Fibroblast of lung (primary cell): ENCODE measurements at regions not wholly inside any gene's neighbourhood (a gene's known extent, or its start where the extent isn't known, plus 50 kb on each side); places are given as distances from the start of the nearest gene placed in this dataset.
"Not testable (repeated sequence)": the region's sequence is repeated elsewhere in the genome, so short reads cannot be mapped to it uniquely, and the experiment has no call there.

ENCODE experiments used
- DNase-seq, 2 donors: peaks; one replicate each; pipeline versions ENCODE4 v3.0.0 to v3.0.0-alpha.2; 2010; ENCODE audit warnings: low read depth in 2 of 2
- H2AFZ ChIP-seq: 2 replicates; pipeline ENCODE4 v1.5.1; 2012; ENCODE audit warnings: low read length, control low read depth, inconsistent platforms
- H3K27ac ChIP-seq: 2 replicates; pipeline ENCODE4 v1.5.1; 2011; ENCODE audit warnings: low read length, control low read depth; ENCODE audit not compliant: insufficient read depth
- H3K27me3 ChIP-seq: 2 replicates; pipeline ENCODE4 v1.5.1; 2011; ENCODE audit warnings: mild to moderate bottlenecking, low read length; ENCODE audit not compliant: control insufficient read depth, insufficient read depth
- H3K36me3 ChIP-seq: 2 replicates; pipeline ENCODE4 v1.5.1; 2011; ENCODE audit warnings: low read length; ENCODE audit not compliant: control insufficient read depth, insufficient read depth
- H3K4me1 ChIP-seq: 2 replicates; pipeline ENCODE4 v1.5.1; 2011; ENCODE audit warnings: low read length; ENCODE audit not compliant: control insufficient read depth, insufficient read depth; ENCODE audit errors: extremely low read depth
- H3K4me2 ChIP-seq: 2 replicates; pipeline ENCODE4 v1.5.1; 2011; ENCODE audit warnings: low read length, control low read depth; ENCODE audit not compliant: insufficient read depth; ENCODE audit errors: extremely low read depth
- H3K4me3 ChIP-seq, 4 experiments: fragments of 200-600 bp in 1 of 4; sonication (generic) in 1 of 4; replicated peaks in 1 of 4; 2 replicates each; pipeline ENCODE4 v1.5.1; 2011 to 2016; ENCODE audit warnings: low read length in 4 of 4, low read depth in 3 of 4, mild to moderate bottlenecking in 3 of 4, control low read depth in 2 of 4, inconsistent platforms in 1 of 4, mixed read lengths in 1 of 4; ENCODE audit not compliant: insufficient read depth in 1 of 4; ENCODE audit errors: control extremely low read depth in 1 of 4
- H3K79me2 ChIP-seq: 2 replicates; pipeline ENCODE4 v1.5.1; 2012; ENCODE audit warnings: mild to moderate bottlenecking, low read length, inconsistent platforms; ENCODE audit not compliant: control insufficient read depth, insufficient read depth
- H3K9ac ChIP-seq: 2 replicates; pipeline ENCODE4 v1.5.1; 2011; ENCODE audit warnings: mild to moderate bottlenecking, low read length, control low read depth; ENCODE audit not compliant: insufficient read depth
- H3K9me3 ChIP-seq: 2 replicates; pipeline ENCODE4 v1.5.1; 2012; ENCODE audit warnings: low read depth, low read length; ENCODE audit not compliant: control insufficient read depth, insufficient read depth
- H4K20me1 ChIP-seq: 2 replicates; pipeline ENCODE4 v1.5.1; 2011; ENCODE audit warnings: low read length; ENCODE audit not compliant: control insufficient read depth, insufficient read depth; ENCODE audit errors: extremely low read depth
- EZH2 ChIP-seq: IDR thresholded peaks from 2 replicates; pipeline ENCODE4 v1.5.1; 2012; ENCODE audit warnings: low read length, control low read depth, mild to moderate bottlenecking; ENCODE audit errors: missing control alignments
- TF ChIP-seq, protein P1 (sequence below), 2 donors: IDR thresholded peaks in 1 of 2; conservative IDR thresholded peaks in 1 of 2; 1 replicate in 1 of 2; 2 replicates in 1 of 2; pipeline ENCODE4 v1.5.1; 2011 to 2012; ENCODE audit warnings: low read length in 2 of 2, control low read depth in 1 of 2, inconsistent platforms in 1 of 2, low read depth in 1 of 2, mild to moderate bottlenecking in 1 of 2

DNA sequence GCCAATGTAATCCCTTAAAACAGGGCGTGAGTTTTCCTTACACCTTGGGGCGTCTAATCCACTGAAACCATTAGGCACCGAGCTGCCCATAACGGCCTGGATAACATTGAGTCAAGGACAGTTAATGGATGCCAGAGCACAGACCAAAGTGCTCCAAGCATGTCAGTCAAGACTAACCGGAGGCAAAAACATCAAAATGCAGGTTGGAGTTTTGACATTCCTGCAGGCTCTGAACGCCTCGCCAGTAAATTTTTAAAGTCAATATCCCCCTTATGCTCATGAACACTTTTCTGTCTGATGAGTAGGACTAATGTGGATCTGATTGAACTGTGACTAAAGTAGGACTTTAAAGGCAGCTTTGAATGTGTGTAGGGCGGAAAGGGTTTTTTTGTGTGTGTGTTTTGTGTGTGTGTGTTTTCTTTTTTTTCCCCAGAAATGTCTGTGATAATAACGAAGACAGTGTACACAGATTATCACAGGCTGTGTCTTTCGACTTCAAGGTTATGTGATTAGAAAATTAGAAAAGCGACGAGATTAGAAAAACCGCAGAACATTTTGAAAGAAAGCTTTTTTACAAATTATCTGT lies 194.2 kb upstream of the PROX1 start:
- Histone ChIP-seq H2AFZ (no peak overlapping the region), H3K9me3 (no peaks in the 10 kb centered on the region), H3K36me3 (no peaks in the 10 kb centered on the region), H3K27ac (no peak overlapping the region), H3K4me3 (no peak overlapping the region), H3K4me1 (no peaks in the 10 kb centered on the region), H3K4me2 (no peak overlapping the region), H3K27me3 (no peaks in the 10 kb centered on the region), H4K20me1 (no peaks in the 10 kb centered on the region), H3K79me2 (no peaks in the 10 kb centered on the region), H3K9ac (no peak overlapping the region)
- TF ChIP-seq, protein P1, sequence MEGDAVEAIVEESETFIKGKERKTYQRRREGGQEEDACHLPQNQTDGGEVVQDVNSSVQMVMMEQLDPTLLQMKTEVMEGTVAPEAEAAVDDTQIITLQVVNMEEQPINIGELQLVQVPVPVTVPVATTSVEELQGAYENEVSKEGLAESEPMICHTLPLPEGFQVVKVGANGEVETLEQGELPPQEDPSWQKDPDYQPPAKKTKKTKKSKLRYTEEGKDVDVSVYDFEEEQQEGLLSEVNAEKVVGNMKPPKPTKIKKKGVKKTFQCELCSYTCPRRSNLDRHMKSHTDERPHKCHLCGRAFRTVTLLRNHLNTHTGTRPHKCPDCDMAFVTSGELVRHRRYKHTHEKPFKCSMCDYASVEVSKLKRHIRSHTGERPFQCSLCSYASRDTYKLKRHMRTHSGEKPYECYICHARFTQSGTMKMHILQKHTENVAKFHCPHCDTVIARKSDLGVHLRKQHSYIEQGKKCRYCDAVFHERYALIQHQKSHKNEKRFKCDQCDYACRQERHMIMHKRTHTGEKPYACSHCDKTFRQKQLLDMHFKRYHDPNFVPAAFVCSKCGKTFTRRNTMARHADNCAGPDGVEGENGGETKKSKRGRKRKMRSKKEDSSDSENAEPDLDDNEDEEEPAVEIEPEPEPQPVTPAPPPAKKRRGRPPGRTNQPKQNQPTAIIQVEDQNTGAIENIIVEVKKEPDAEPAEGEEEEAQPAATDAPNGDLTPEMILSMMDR (conservative IDR thresholded peaks at IDR 0.05 in 1 of 2, IDR thresholded peaks at IDR 0.05 in 1 of 2; ENCODE audit: low read depth in 1 of 2, low read length in 2 of 2): no peak
- no peak for DNase-seq

DNA sequence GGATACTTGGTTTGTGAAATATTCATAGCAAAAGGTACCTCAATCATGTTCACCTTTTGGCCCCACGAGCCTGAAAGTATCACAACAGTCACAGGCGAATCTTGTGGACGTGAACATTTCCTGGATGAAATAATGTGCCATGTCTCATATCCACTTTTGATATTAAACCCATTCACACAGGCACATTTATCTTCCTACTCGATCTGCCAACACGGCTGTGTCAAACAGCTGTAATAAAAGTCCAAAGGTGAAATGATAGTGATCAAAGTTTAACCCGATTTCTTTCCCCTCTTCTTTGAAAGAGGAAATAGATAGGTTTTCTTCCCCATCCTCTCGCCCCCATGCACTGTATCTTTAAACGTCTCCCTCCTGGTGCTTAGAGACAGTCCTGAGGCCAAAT lies 191.2 kb upstream of the PROX1 start:
- DNase-seq: no peak

DNA sequence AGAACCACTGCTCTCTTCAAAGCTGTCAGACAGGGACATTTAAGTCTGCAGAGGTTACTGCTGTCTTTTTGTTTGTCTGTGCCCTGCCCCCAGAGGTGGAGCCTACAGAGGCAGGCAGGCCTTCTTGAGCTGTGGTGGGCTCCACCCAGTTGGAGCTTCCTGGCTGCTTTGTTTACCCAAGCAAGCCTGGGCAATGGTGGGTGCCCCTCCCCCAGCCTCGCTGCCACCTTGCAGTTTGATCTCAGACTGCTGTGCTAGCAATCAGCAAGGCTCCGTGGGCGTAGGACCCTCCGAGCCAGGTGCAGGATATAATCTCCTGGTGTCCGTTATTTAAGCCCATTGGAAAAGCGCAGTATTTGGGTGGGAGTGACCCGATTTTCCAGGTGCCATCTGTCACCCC lies 179.5 kb upstream of the PROX1 start:
- not testable (repeated sequence) for H3K9me3 ChIP-seq, DNase-seq, H3K4me1 ChIP-seq, H4K20me1 ChIP-seq, H3K4me2 ChIP-seq, H3K27me3 ChIP-seq, H3K4me3 ChIP-seq, H2AFZ ChIP-seq, H3K9ac ChIP-seq, H3K27ac ChIP-seq, H3K79me2 ChIP-seq, H3K36me3 ChIP-seq

More for the DNA sequence above, 191.2 kb upstream of the PROX1 start:
- Histone ChIP-seq H4K20me1 (no peaks in the 10 kb centered on the region), H3K9me3 (no peaks in the 10 kb centered on the region), H3K9ac (no peak overlapping the region), H3K79me2 (no peaks in the 10 kb centered on the region), H3K4me3 (no peak overlapping the region), H3K4me2 (no peak overlapping the region), H2AFZ (no peak overlapping the region), H3K4me1 (no peaks in the 10 kb centered on the region), H3K27me3 (no peaks in the 10 kb centered on the region), H3K27ac (no peak overlapping the region), H3K36me3 (no peaks in the 10 kb centered on the region)
- TF ChIP-seq, protein P1 (conservative IDR thresholded peaks at IDR 0.05 in 1 of 2, IDR thresholded peaks at IDR 0.05 in 1 of 2; ENCODE audit: low read depth in 1 of 2, low read length in 2 of 2): no peak
- TF ChIP-seq EZH2: no peak
